Nephron (organoid): ENCODE measurements at regions not wholly inside any gene's neighbourhood (a gene's known extent, or its start where the extent isn't known, plus 50 kb on each side); places are given as distances from the start of the nearest gene placed in this dataset.

ENCODE experiments used
- H3K27ac Mint-ChIP-seq, 3 experiments: 2 replicates each; pipeline ENCODE4 v1.8.0; 2020; ENCODE audit warnings: mixed read lengths in 3 of 3, mild to moderate bottlenecking in 2 of 3, moderate library complexity in 1 of 3
- H3K27me3 Mint-ChIP-seq: 2 replicates; pipeline ENCODE4 v1.8.0; 2021; ENCODE audit warnings: low read depth, mild to moderate bottlenecking, moderate library complexity, mixed read lengths
- H3K36me3 Mint-ChIP-seq: 2 replicates; pipeline ENCODE4 v1.8.0; 2020; ENCODE audit warnings: low read depth, mixed read lengths
- H3K4me1 Mint-ChIP-seq: 2 replicates; pipeline ENCODE4 v1.8.0; 2020; ENCODE audit warnings: mixed read lengths
- H3K4me3 Mint-ChIP-seq, 3 experiments: 2 replicates each; pipeline ENCODE4 v1.8.0; 2020; ENCODE audit warnings: mild to moderate bottlenecking in 3 of 3, mixed read lengths in 3 of 3, moderate library complexity in 2 of 3
- H3K9me3 Mint-ChIP-seq: 2 replicates; pipeline ENCODE4 v1.8.0; 2020; ENCODE audit warnings: mixed read lengths
- TF ChIP-seq, protein P1 (sequence below), 3 experiments: fragments of 200-600 bp; sonication (generic); IDR thresholded peaks; one replicate each; pipeline ENCODE4 v1.5.0; 2021; ENCODE audit warnings: antibody characterized with exemption in 3 of 3; ENCODE audit not compliant: unreplicated experiment in 3 of 3

DNA sequence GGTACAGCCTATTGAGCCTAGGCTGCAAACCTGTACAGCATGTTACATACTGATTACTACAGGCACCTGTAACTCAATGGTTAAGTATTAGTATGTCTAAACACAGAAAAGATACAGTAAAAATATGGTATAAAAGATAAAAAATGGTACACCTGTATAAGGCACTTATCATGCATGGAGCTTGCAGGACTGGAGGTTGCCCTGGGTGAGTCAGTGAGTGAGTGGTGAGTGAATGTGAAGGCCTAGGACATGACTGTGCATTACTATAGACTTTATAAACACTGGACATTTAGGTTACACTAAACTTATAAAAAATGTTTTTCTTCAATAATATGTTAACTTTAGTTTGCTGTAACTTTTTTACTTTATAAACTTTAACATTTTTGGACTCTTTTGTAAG is 171.3 kb downstream of the SLC28A3 start:
- Mint-ChIP-seq H3K4me3 (no peak overlapping the region), H3K4me1 (peaks cover 48% of the 10 kb centered on the region), H3K36me3 (no peaks in the 10 kb centered on the region), H3K27ac (no peak overlapping the region), H3K27me3 (peaks cover 3% of the 10 kb centered on the region), H3K9me3 (no peaks in the 10 kb centered on the region)
- TF ChIP-seq, protein P1, sequence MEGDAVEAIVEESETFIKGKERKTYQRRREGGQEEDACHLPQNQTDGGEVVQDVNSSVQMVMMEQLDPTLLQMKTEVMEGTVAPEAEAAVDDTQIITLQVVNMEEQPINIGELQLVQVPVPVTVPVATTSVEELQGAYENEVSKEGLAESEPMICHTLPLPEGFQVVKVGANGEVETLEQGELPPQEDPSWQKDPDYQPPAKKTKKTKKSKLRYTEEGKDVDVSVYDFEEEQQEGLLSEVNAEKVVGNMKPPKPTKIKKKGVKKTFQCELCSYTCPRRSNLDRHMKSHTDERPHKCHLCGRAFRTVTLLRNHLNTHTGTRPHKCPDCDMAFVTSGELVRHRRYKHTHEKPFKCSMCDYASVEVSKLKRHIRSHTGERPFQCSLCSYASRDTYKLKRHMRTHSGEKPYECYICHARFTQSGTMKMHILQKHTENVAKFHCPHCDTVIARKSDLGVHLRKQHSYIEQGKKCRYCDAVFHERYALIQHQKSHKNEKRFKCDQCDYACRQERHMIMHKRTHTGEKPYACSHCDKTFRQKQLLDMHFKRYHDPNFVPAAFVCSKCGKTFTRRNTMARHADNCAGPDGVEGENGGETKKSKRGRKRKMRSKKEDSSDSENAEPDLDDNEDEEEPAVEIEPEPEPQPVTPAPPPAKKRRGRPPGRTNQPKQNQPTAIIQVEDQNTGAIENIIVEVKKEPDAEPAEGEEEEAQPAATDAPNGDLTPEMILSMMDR (IDR thresholded peaks at IDR 0.05; ENCODE audit: unreplicated experiment in 3 of 3): no peak

DNA sequence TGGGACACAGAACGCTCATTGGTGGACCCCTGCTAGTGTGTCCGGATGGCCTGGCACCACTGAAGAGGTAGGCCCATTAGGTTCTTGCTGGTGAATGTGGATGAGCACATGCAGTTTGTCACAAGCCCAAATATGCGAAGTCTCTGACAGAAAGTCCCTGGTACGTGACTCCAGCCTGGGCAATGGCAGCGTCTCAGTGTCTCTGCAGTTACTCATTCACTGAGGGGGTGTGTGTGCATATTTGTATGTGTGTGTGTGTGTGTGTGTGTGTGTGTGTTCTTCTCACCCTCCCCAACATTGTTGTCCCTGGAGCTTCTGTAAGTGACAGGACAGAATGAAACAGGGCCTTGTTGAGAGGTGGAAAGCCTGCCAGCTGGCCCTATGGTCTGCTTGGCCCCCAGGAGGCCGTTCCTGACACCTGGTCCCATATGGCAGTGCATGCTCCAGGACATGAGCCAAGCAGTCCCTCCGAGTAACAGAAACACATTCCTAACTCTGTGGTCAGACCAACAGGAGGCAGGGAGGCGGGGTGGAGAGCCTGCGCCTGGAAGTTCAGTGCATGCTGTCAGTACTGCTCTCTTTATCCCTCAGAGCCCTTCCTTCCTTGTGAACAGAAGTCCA is 169.9 kb downstream of the SLC28A3 start:
- H3K36me3 Mint-ChIP-seq: no peaks in the 10 kb centered on the region
- H3K4me1 Mint-ChIP-seq: peaks cover 39% of the 10 kb centered on the region
- peak overlapping the region; percentile 59 to 68 (median 67) for H3K27ac Mint-ChIP-seq
- no peaks in the 10 kb centered on the region for H3K9me3 Mint-ChIP-seq
- no peaks in the 10 kb centered on the region for H3K27me3 Mint-ChIP-seq
- peak overlapping the region in 1 of 3 experiments; percentile 25 for H3K4me3 Mint-ChIP-seq
- TF ChIP-seq, protein P1 (IDR thresholded peaks at IDR 0.05; ENCODE audit: unreplicated experiment in 3 of 3): no peak

DNA sequence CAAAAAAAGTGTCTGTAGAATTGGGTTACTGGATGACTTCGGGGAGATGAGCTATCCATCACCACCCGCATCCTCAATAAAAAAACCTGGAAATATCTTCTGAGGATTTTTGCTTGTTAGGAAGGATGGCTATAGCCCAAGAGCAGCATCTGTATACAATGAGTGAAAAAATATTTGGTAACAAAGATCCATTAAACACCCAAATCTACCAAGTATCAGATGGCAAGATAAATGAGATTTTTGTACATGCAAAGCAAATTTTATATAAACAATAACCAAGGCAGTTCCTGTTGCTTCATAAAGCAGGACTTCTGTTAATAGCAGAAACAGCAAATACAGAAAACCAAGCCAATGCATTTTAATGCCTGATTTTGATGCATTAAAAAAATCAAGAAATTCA is 166.6 kb downstream of the SLC28A3 start:
- Mint-ChIP-seq H3K27ac (no peak overlapping the region), H3K9me3 (no peaks in the 10 kb centered on the region), H3K4me3 (no peak overlapping the region), H3K27me3 (peaks cover 6% of the 10 kb centered on the region), H3K36me3 (no peaks in the 10 kb centered on the region), H3K4me1 (peaks cover 33% of the 10 kb centered on the region)
- TF ChIP-seq, protein P1 (IDR thresholded peaks at IDR 0.05; ENCODE audit: unreplicated experiment in 3 of 3): no peak

DNA sequence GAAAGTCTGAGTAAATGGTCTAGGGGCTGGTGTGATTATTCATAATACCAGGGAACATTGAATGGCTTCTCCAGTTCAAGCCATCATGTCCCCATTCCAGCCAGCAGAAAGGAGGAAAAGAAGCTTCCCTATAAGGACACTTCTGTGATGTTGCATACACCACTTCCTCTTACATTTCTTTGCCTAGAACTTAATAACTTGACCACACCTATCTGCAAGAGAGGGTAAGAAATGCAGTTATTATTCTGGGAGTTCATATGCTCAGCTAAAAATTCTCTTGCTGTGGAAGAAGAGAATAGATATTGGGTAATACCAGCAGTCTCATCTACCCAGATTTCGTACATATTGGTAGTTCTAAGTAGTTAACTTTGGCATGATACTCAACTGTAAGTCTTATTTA is 166.1 kb downstream of the SLC28A3 start:
- Mint-ChIP-seq H3K27me3 (peaks cover 6% of the 10 kb centered on the region), H3K4me3 (no peak overlapping the region), H3K9me3 (no peaks in the 10 kb centered on the region), H3K4me1 (peaks cover 34% of the 10 kb centered on the region), H3K27ac (no peak overlapping the region), H3K36me3 (no peaks in the 10 kb centered on the region)
- TF ChIP-seq, protein P1 (IDR thresholded peaks at IDR 0.05; ENCODE audit: unreplicated experiment in 3 of 3): no peak

DNA sequence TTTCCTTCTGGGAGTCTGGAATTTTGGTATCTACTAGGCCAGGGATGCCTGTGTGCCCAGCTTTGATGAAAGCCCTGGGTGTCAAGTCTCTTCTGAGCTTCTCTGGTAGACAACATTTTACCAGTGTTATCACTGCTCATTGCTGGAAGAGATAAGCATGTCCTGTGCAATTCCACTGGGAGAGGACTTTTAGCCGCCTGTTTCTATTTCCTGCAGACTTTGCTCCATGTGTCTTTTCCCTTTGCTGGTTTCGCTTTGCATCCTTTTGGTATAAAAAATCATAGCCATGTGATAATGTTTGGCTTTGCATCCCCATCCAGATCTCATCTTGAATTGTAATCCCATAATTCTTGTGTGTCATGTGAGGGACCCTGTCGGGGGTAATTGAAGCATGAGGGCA is 163.2 kb downstream of the SLC28A3 start:
- no peak overlapping the region for H3K27ac Mint-ChIP-seq
- TF ChIP-seq, protein P1 (IDR thresholded peaks at IDR 0.05; ENCODE audit: unreplicated experiment in 3 of 3): no peak
- H3K4me1 Mint-ChIP-seq: peaks cover 30% of the 10 kb centered on the region
- peaks cover 10% of the 10 kb centered on the region for H3K27me3 Mint-ChIP-seq
- no peaks in the 10 kb centered on the region for H3K9me3 Mint-ChIP-seq
- no peaks in the 10 kb centered on the region for H3K36me3 Mint-ChIP-seq
- H3K4me3 Mint-ChIP-seq: no peak overlapping the region

DNA sequence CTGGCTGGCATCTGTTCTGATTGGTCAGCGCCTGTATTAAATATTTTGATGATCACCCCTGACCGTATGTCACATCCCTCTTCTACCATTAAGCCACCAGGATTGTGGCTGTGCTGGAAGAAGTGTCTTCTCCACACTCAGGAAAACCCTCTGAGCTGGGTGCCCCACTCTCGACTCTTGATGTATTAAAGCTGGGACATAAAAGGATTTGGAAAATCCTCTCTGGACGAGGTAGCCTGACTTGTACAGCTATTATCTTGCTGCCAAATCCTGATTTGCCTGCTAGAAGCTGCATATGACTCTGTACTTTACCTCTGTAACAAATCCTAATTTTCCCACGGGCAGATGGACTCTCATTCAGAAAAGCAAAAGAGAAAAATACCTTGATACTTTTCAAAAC is 161.0 kb downstream of the SLC28A3 start:
- H3K4me3 Mint-ChIP-seq: no peak overlapping the region
- TF ChIP-seq, protein P1 (IDR thresholded peaks at IDR 0.05; ENCODE audit: unreplicated experiment in 3 of 3): no peak
- no peaks in the 10 kb centered on the region for H3K9me3 Mint-ChIP-seq
- H3K4me1 Mint-ChIP-seq: peaks cover 22% of the 10 kb centered on the region
- H3K36me3 Mint-ChIP-seq: no peaks in the 10 kb centered on the region
- no peak overlapping the region for H3K27ac Mint-ChIP-seq
- peaks cover 14% of the 10 kb centered on the region for H3K27me3 Mint-ChIP-seq
